ENCODE measurements at regions not wholly inside any gene's neighbourhood (a gene's known extent, or its start where the extent isn't known, plus 50 kb on each side); places are given as distances from the start of the nearest gene placed in this dataset.

GRCh38 chr21:10466200-10466599 lies 55.2 kb upstream of the TPTE start:
- Histone ChIP-seq H3K4me3 (no peak overlapping the region), H3K27ac (no peak overlapping the region), H3K36me3 (no peaks in the 10 kb centered on the region), H3K9me3 (peaks cover 0 to 14% (median 0%) of the 10 kb centered on the region in 4 donors), H3K27me3 (no peaks in the 10 kb centered on the region), H3K4me1 (no peaks in the 10 kb centered on the region)
- DNase-seq: no peak
- no peak for TF ChIP-seq POLR2A (IDR thresholded peaks at IDR 0.05)
- TF ChIP-seq CTCF (IDR thresholded peaks at IDR 0.05): no peak

Small RNA genes lying in the stretch of these regions (small RNA-seq; reads per million reads assigned to genes)
- 0 reads per million in 2 donors for gene AF254983.2

Data from Peyer's patch (tissue), 4 donors.